ENCODE measurements at regions not wholly inside any gene's neighbourhood (a gene's known extent, or its start where the extent isn't known, plus 50 kb on each side); places are given as distances from the start of the nearest gene placed in this dataset.
"Not testable (repeated sequence)": the region's sequence is repeated elsewhere in the genome, so short reads cannot be mapped to it uniquely, and the experiment has no call there.

DNA sequence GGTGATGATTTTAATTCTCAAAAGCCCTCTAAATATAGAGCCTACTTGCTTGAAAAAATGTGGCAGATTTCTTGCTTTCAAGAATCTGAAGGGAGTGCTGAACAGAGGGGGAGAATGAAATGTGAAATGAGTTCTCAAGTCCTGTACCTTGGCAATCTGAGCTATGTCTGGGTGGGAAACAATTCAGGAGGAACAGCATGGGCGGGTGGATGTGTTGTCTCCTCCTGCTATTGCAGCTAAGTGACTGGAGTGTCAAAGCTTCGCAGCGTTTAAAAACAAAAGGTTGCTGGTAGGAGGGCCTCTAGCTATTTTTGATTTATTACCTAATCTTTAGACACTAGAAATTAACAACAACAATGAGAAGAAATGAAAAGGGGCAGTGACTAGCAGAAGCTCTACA lies 102.5 kb upstream of the ARG1 start:
- no peaks in the 10 kb centered on the region for H3K27me3 ChIP-seq
- intact Hi-C loops (cut with DNase I; ENCODE audit: low total_unique reads): no loop called here
- H3K4me3 ChIP-seq: no peak overlapping the region
- no peak for DNase-seq
- H3K4me1 ChIP-seq: no peaks in the 10 kb centered on the region
- no peaks in the 10 kb centered on the region for H3K36me3 ChIP-seq
- H3K9me3 ChIP-seq: no peaks in the 10 kb centered on the region
- no peak overlapping the region for H3K27ac ChIP-seq
- no peak for TF ChIP-seq POLR2A (IDR thresholded peaks at IDR 0.05)
- no peak for TF ChIP-seq CTCF (IDR thresholded peaks at IDR 0.05)

DNA sequence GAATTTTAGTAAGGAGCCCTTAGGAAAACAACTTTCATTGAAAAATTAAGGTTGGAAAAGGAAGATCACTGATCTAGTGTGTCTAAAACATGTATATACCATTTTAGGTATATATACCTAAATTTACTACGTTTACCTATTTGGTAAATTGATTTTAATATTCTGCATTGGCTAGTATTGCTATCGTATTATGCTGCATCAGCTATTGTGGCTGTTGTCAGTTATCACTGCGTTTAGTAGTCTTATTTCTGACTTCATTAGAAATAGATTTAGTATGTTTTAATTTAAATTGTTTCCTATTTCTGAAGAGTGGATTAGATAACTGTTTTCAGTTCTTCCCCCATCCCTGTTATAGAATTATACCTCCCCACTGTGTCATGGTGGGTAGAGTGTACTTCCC lies 101.7 kb upstream of the ARG1 start:
- Histone ChIP-seq H3K9me3 (no peaks in the 10 kb centered on the region), H3K36me3 (no peaks in the 10 kb centered on the region), H3K4me3 (no peak overlapping the region), H3K27me3 (no peaks in the 10 kb centered on the region), H3K27ac (no peak overlapping the region), H3K4me1 (no peaks in the 10 kb centered on the region)
- no peak for DNase-seq
- intact Hi-C loops (cut with DNase I; ENCODE audit: low total_unique reads): no loop called here
- no peak for TF ChIP-seq POLR2A (IDR thresholded peaks at IDR 0.05)
- no peak for TF ChIP-seq CTCF (IDR thresholded peaks at IDR 0.05)

DNA sequence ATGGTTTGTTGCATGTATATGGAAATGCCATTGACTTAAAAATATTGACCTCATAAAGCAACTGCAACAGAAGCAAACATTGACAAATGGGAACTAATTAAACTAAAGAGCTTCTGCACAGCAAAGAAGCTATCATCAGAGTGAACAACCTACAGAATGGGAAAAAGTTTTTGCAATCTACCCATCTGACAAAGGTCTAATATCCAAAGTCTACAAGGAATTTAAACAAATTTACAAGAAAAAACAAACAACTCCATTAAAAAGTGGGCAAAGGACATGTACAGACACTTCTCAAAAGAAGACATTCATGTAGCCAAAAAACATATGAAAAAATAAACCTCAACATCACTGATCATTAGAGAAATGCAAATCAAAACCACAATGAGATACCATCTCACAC lies 99.7 kb upstream of the ARG1 start:
- intact Hi-C loops (cut with DNase I; ENCODE audit: low total_unique reads); H3K36me3 ChIP-seq; DNase-seq; H3K27ac ChIP-seq; H3K4me1 ChIP-seq; H3K27me3 ChIP-seq; H3K9me3 ChIP-seq; H3K4me3 ChIP-seq: not testable (repeated sequence)

- Histone ChIP-seq H3K4me1 (no peaks in the 10 kb centered on the region), H3K36me3 (no peaks in the 10 kb centered on the region), H3K27ac (no peak overlapping the region), H3K27me3 (no peaks in the 10 kb centered on the region), H3K9me3 (no peaks in the 10 kb centered on the region), H3K4me3 (no peak overlapping the region)
- TF ChIP-seq CTCF (IDR thresholded peaks at IDR 0.05) (no peak), POLR2A (IDR thresholded peaks at IDR 0.05) (no peak)
- DNase-seq: no peak
- intact Hi-C loops (cut with DNase I; ENCODE audit: low total_unique reads): no loop called here
Observed at GRCh38 chr6:131476362-131476761, 96.7 kb upstream of the ARG1 start.

GRCh38 chr6:131478740-131479211 lies 94.2 kb upstream of the ARG1 start:
- H3K9me3 ChIP-seq; H3K4me3 ChIP-seq; H3K36me3 ChIP-seq; H3K27ac ChIP-seq; H3K4me1 ChIP-seq; H3K27me3 ChIP-seq; intact Hi-C loops (cut with DNase I; ENCODE audit: low total_unique reads); DNase-seq: not testable (repeated sequence)

- H3K27me3 ChIP-seq: no peaks in the 10 kb centered on the region
- TF ChIP-seq POLR2A (IDR thresholded peaks at IDR 0.05): no peak
- no peak for TF ChIP-seq CTCF (IDR thresholded peaks at IDR 0.05)
- H3K36me3 ChIP-seq: no peaks in the 10 kb centered on the region
- no peaks in the 10 kb centered on the region for H3K9me3 ChIP-seq
- H3K4me1 ChIP-seq: no peaks in the 10 kb centered on the region
- DNase-seq: no peak
- intact Hi-C loops (cut with DNase I; ENCODE audit: low total_unique reads): no loop called here
- no peak overlapping the region for H3K27ac ChIP-seq
- no peak overlapping the region for H3K4me3 ChIP-seq
Observed at GRCh38 chr6:131486608-131487007, 86.4 kb upstream of the ARG1 start.

All from uterus (tissue), 3 donors.